AG09309 (cell line): ENCODE measurements at regions not wholly inside any gene's neighbourhood (a gene's known extent, or its start where the extent isn't known, plus 50 kb on each side); places are given as distances from the start of the nearest gene placed in this dataset.
"Not testable (repeated sequence)": the region's sequence is repeated elsewhere in the genome, so short reads cannot be mapped to it uniquely, and the experiment has no call there.

Experiments
- DNase-seq: peaks from one replicate; pipeline ENCODE4 v3.0.0-alpha.2; 2010; ENCODE audit warnings: low read depth
- H3K4me3 ChIP-seq: 2 replicates; pipeline ENCODE4 v1.5.1; 2011; ENCODE audit warnings: mild to moderate bottlenecking, low read depth, low read length, moderate library complexity; ENCODE audit not compliant: control insufficient read depth

- DNase-seq, result not testable (repeated sequence)
Measured at GRCh38 chr9:65566018-65566417, 109.7 kb upstream of the ZNG1E start.

GRCh38 chr9:65519018-65519417, 156.7 kb upstream of the ZNG1E start:
- not testable (repeated sequence) for H3K4me3 ChIP-seq, DNase-seq

More at GRCh38 chr9:65566018-65566417, 109.7 kb upstream of the ZNG1E start:
- not testable (repeated sequence) for H3K4me3 ChIP-seq

GRCh38 chr9:65514465-65514864, 161.3 kb upstream of the ZNG1E start:
- not testable (repeated sequence) for H3K4me3 ChIP-seq, DNase-seq

GRCh38 chr9:65507897-65508296, 167.8 kb upstream of the ZNG1E start:
- H3K4me3 ChIP-seq, DNase-seq: not testable (repeated sequence)

GRCh38 chr9:65504686-65505085, 171.0 kb upstream of the ZNG1E start:
- H3K4me3 ChIP-seq, DNase-seq: not testable (repeated sequence)

GRCh38 chr9:65503696-65504095, 172.0 kb upstream of the ZNG1E start:
- not testable (repeated sequence) for DNase-seq, H3K4me3 ChIP-seq

- H3K4me3 ChIP-seq, DNase-seq: not testable (repeated sequence)
Measured at GRCh38 chr9:65482890-65483289, 192.8 kb upstream of the ZNG1E start.

GRCh38 chr9:65481291-65481690, 194.4 kb upstream of the ZNG1E start:
- H3K4me3 ChIP-seq, DNase-seq: not testable (repeated sequence)

GRCh38 chr9:65474891-65475290, 189.9 kb upstream of the FOXD4L5 start:
- not testable (repeated sequence) for DNase-seq, H3K4me3 ChIP-seq

- H3K4me3 ChIP-seq, DNase-seq: not testable (repeated sequence)
Measured at GRCh38 chr9:65473059-65473822, 188.2 kb upstream of the FOXD4L5 start.

- not testable (repeated sequence) for H3K4me3 ChIP-seq, DNase-seq
Measured at GRCh38 chr9:65471106-65471505, 186.1 kb upstream of the FOXD4L5 start.

GRCh38 chr9:65466911-65467734, 182.1 kb upstream of the FOXD4L5 start:
- not testable (repeated sequence) for DNase-seq, H3K4me3 ChIP-seq

- not testable (repeated sequence) for H3K4me3 ChIP-seq, DNase-seq
Measured at GRCh38 chr9:65465246-65465895, 180.4 kb upstream of the FOXD4L5 start.

GRCh38 chr9:65462476-65462875, 177.5 kb upstream of the FOXD4L5 start:
- DNase-seq, H3K4me3 ChIP-seq: not testable (repeated sequence)
